HG02870 (cell line): ENCODE measurements at regions not wholly inside any gene's neighbourhood (a gene's known extent, or its start where the extent isn't known, plus 50 kb on each side); places are given as distances from the start of the nearest gene placed in this dataset.

Experiments used
- ATAC-seq: cut with Tn5 transposase; IDR thresholded peaks from one replicate; pipeline ENCODE4 v1.9.1; 2021; ENCODE audit warnings: mild to moderate bottlenecking, moderate library complexity; ENCODE audit not compliant: unreplicated experiment

- ATAC-seq, result no peak
Observed at GRCh38 chr2:123101434-123101833, 923.7 kb upstream of the CNTNAP5 start.

GRCh38 chr2:123103902-123104301 is 921.2 kb upstream of the CNTNAP5 start:
- ATAC-seq, result no peak

GRCh38 chr2:123116595-123116994 is 908.5 kb upstream of the CNTNAP5 start:
- ATAC-seq, result no peak

- ATAC-seq, result no peak
Observed at GRCh38 chr2:123127236-123127635, 897.9 kb upstream of the CNTNAP5 start.

- ATAC-seq, result no peak
Observed at GRCh38 chr2:123128951-123129350, 896.1 kb upstream of the CNTNAP5 start.

- ATAC-seq, result no peak
Observed at GRCh38 chr2:123136419-123136818, 888.7 kb upstream of the CNTNAP5 start.

- no peak for ATAC-seq
Observed at GRCh38 chr2:123144082-123144481, 881.0 kb upstream of the CNTNAP5 start.

- no peak for ATAC-seq
Observed at GRCh38 chr2:123153041-123153440, 872.0 kb upstream of the CNTNAP5 start.

GRCh38 chr2:123154195-123154594 is 870.9 kb upstream of the CNTNAP5 start:
- ATAC-seq, result no peak

- no peak for ATAC-seq
Observed at GRCh38 chr2:123157016-123157415, 868.1 kb upstream of the CNTNAP5 start.

GRCh38 chr2:123162400-123163016 is 862.6 kb upstream of the CNTNAP5 start:
- ATAC-seq, result no peak

GRCh38 chr2:123163398-123163797 is 861.7 kb upstream of the CNTNAP5 start:
- ATAC-seq, result no peak

GRCh38 chr2:123164216-123164615 is 860.9 kb upstream of the CNTNAP5 start:
- ATAC-seq, result no peak

GRCh38 chr2:123165616-123166015 is 859.5 kb upstream of the CNTNAP5 start:
- ATAC-seq, result no peak

GRCh38 chr2:123179526-123179925 is 845.6 kb upstream of the CNTNAP5 start:
- no peak for ATAC-seq

GRCh38 chr2:123195957-123196356 is 829.1 kb upstream of the CNTNAP5 start:
- ATAC-seq, result no peak

GRCh38 chr2:123200035-123200434 is 825.1 kb upstream of the CNTNAP5 start:
- no peak for ATAC-seq

- ATAC-seq, result no peak
Observed at GRCh38 chr2:123207245-123207644, 817.8 kb upstream of the CNTNAP5 start.

- no peak for ATAC-seq
Observed at GRCh38 chr2:123209202-123209601, 815.9 kb upstream of the CNTNAP5 start.

GRCh38 chr2:123211181-123211580 is 813.9 kb upstream of the CNTNAP5 start:
- ATAC-seq, result no peak

GRCh38 chr2:123245156-123245555 is 779.9 kb upstream of the CNTNAP5 start:
- no peak for ATAC-seq

GRCh38 chr2:123258877-123259539 is 766.1 kb upstream of the CNTNAP5 start:
- no peak for ATAC-seq

- ATAC-seq, result no peak
Observed at GRCh38 chr2:123262856-123263255, 762.2 kb upstream of the CNTNAP5 start.
